HG03060 (cell line): ENCODE measurements at regions not wholly inside any gene's neighbourhood (a gene's known extent, or its start where the extent isn't known, plus 50 kb on each side); places are given as distances from the start of the nearest gene placed in this dataset.
"Not testable (repeated sequence)": the region's sequence is repeated elsewhere in the genome, so short reads cannot be mapped to it uniquely, and the experiment has no call there.

ENCODE experiments used
- ATAC-seq: cut with Tn5 transposase; IDR thresholded peaks from one replicate; pipeline ENCODE4 v1.9.1; 2021; ENCODE audit warnings: low read depth, moderate number of reproducible peaks; ENCODE audit not compliant: unreplicated experiment

GRCh38 chr5:7072188-7072587 lies 323.8 kb upstream of the ADCY2 start:
- ATAC-seq = no peak

- no peak for ATAC-seq
These were observed 322.3 kb upstream of the ADCY2 start for GRCh38 chr5:7073666-7074065.

GRCh38 chr5:7074176-7074575 lies 321.8 kb upstream of the ADCY2 start:
- no peak for ATAC-seq

GRCh38 chr5:7075470-7075869 lies 320.5 kb upstream of the ADCY2 start:
- no peak for ATAC-seq

GRCh38 chr5:7078101-7078500 lies 317.8 kb upstream of the ADCY2 start:
- ATAC-seq = no peak

GRCh38 chr5:7078901-7079300 lies 317.0 kb upstream of the ADCY2 start:
- no peak for ATAC-seq

- no peak for ATAC-seq
These were observed 315.4 kb upstream of the ADCY2 start for GRCh38 chr5:7080501-7080900.

- ATAC-seq = no peak
These were observed 308.1 kb upstream of the ADCY2 start for GRCh38 chr5:7087719-7088297.

GRCh38 chr5:7088849-7089248 lies 307.1 kb upstream of the ADCY2 start:
- no peak for ATAC-seq

- ATAC-seq = no peak
These were observed 301.3 kb upstream of the ADCY2 start for GRCh38 chr5:7094626-7095025.

- ATAC-seq = no peak
These were observed 299.6 kb upstream of the ADCY2 start for GRCh38 chr5:7096294-7096693.

- ATAC-seq = no peak
These were observed 290.6 kb upstream of the ADCY2 start for GRCh38 chr5:7105358-7105757.

GRCh38 chr5:7117961-7118360 lies 278.0 kb upstream of the ADCY2 start:
- no peak for ATAC-seq

- ATAC-seq = no peak
These were observed 264.3 kb upstream of the ADCY2 start for GRCh38 chr5:7131680-7132079.

- ATAC-seq = no peak
These were observed 249.1 kb upstream of the ADCY2 start for GRCh38 chr5:7146886-7147285.

GRCh38 chr5:7157083-7157482 lies 238.9 kb upstream of the ADCY2 start:
- ATAC-seq = no peak

- no peak for ATAC-seq
These were observed 226.6 kb upstream of the ADCY2 start for GRCh38 chr5:7169240-7169878.

- not testable (repeated sequence) for ATAC-seq
These were observed 225.2 kb upstream of the ADCY2 start for GRCh38 chr5:7170785-7171184.

GRCh38 chr5:7179364-7179763 lies 216.6 kb upstream of the ADCY2 start:
- ATAC-seq = no peak

- ATAC-seq = no peak
These were observed 214.1 kb upstream of the ADCY2 start for GRCh38 chr5:7181841-7182240.

GRCh38 chr5:7185742-7186141 lies 210.2 kb upstream of the ADCY2 start:
- no peak for ATAC-seq

GRCh38 chr5:7186818-7187217 lies 209.1 kb upstream of the ADCY2 start:
- no peak for ATAC-seq
